HEK293 (cell line): ENCODE measurements at regions not wholly inside any gene's neighbourhood (a gene's known extent, or its start where the extent isn't known, plus 50 kb on each side); places are given as distances from the start of the nearest gene placed in this dataset.

Experiments
- CTCF ChIA-PET: fragments of 350-600 bp; formaldehyde crosslinking; extraction: SDS; loops from one replicate; lab custom pipeline; 2021; ENCODE audit warnings: antibody characterized with exemption; lab: Yijun Ruan, JAX
- POLR2A ChIA-PET: fragments of 300-600 bp; formaldehyde crosslinking; extraction: SDS; loops from one replicate; lab custom pipeline; 2020; ENCODE audit warnings: antibody characterized with exemption, inconsistent platforms; lab: Yijun Ruan, JAX
- H3K27ac ChIP-seq: fragments of 200-500 bp; sonication (Bioruptor generic); 2 replicates; pipeline ENCODE4 v1.5.1; 2014; ENCODE audit warnings: low read depth, low read length, control low read depth, inconsistent platforms; ENCODE audit errors: extremely low read depth
- H3K36me3 ChIP-seq, 2 experiments: fragments of 200-500 bp in 1 of 2; sonication (Bioruptor generic) in 1 of 2; 1 replicate in 1 of 2; 2 replicates in 1 of 2; pipeline ENCODE4 v1.5.1; 2014 to 2017; ENCODE audit warnings: inconsistent platforms in 2 of 2, low read length in 2 of 2; ENCODE audit not compliant: control insufficient read depth in 2 of 2, insufficient read depth in 1 of 2
- H3K4me1 ChIP-seq: fragments of 200-500 bp; sonication (Bioruptor generic); 2 replicates; pipeline ENCODE4 v1.5.1; 2014; ENCODE audit warnings: mild to moderate bottlenecking, low read length, inconsistent platforms; ENCODE audit not compliant: control insufficient read depth, insufficient read depth
- H3K4me3 ChIP-seq: 2 replicates; pipeline ENCODE4 v1.5.1; 2011; ENCODE audit warnings: low read depth, mild to moderate bottlenecking, control low read depth, low read length, moderate library complexity
- H3K9me3 ChIP-seq: fragments of 200-500 bp; sonication (Bioruptor generic); 2 replicates; pipeline ENCODE4 v1.5.1; 2014; ENCODE audit warnings: low read depth, low read length, inconsistent platforms; ENCODE audit not compliant: control insufficient read depth, insufficient read depth
- BCL11B ChIP-seq: fragments of 450-650 bp; formaldehyde crosslinking; IDR thresholded peaks from 2 replicates; pipeline ENCODE4 v1.5.1; 2016; ENCODE audit warnings: low read depth, missing biosample characterization, missing genetic modification characterization
- EGR2 ChIP-seq: fragments of 450-650 bp; formaldehyde crosslinking; IDR thresholded peaks from 2 replicates; pipeline ENCODE4 v1.5.1; 2016; ENCODE audit warnings: low read depth, missing biosample characterization, missing genetic modification characterization
- YY1 ChIP-seq: fragments of 450-650 bp; formaldehyde crosslinking; IDR thresholded peaks from 2 replicates; pipeline ENCODE4 v1.5.1; 2018; ENCODE audit warnings: missing biosample characterization, missing genetic modification characterization
- YY2 ChIP-seq: fragments of 450-650 bp; formaldehyde crosslinking; IDR thresholded peaks from 2 replicates; pipeline ENCODE4 v1.5.1; 2016; ENCODE audit warnings: missing biosample characterization, missing genetic modification characterization
- ZBTB21 ChIP-seq: fragments of 450-650 bp; formaldehyde crosslinking; IDR thresholded peaks from 2 replicates; pipeline ENCODE4 v1.5.1; 2017; ENCODE audit warnings: missing biosample characterization, missing genetic modification characterization
- ZFP41 ChIP-seq: fragments of 450-650 bp; formaldehyde crosslinking; IDR thresholded peaks from 2 replicates; pipeline ENCODE4 v1.5.1; 2016; ENCODE audit warnings: missing biosample characterization, missing genetic modification characterization, borderline replicate concordance
- ZNF223 ChIP-seq: fragments of 450-650 bp; formaldehyde crosslinking; IDR thresholded peaks from 2 replicates; pipeline ENCODE4 v1.5.1; 2016; ENCODE audit warnings: missing biosample characterization, missing genetic modification characterization
- ZNF302 ChIP-seq: fragments of 450-650 bp; formaldehyde crosslinking; IDR thresholded peaks from 2 replicates; pipeline ENCODE4 v1.5.1; 2016; ENCODE audit warnings: missing biosample characterization, missing genetic modification characterization, low read depth
- ZNF366 ChIP-seq: fragments of 450-650 bp; formaldehyde crosslinking; conservative IDR thresholded peaks from 2 replicates; pipeline ENCODE4 v1.5.1; 2016; ENCODE audit warnings: missing biosample characterization, missing genetic modification characterization
- ZNF521 ChIP-seq: fragments of 450-650 bp; formaldehyde crosslinking; IDR thresholded peaks from 2 replicates; pipeline ENCODE4 v1.5.1; 2017; ENCODE audit warnings: missing biosample characterization, mild to moderate bottlenecking, missing genetic modification characterization
- ZNF560 ChIP-seq: fragments of 450-650 bp; formaldehyde crosslinking; IDR thresholded peaks from 2 replicates; pipeline ENCODE4 v1.5.1; 2017; ENCODE audit warnings: missing biosample characterization, missing genetic modification characterization, borderline replicate concordance
- ZNF596 ChIP-seq: fragments of 450-650 bp; IDR thresholded peaks from 2 replicates; pipeline ENCODE4 v1.5.0; 2018; ENCODE audit warnings: missing biosample characterization, mild to moderate bottlenecking, missing genetic modification characterization, moderate library complexity
- ZNF660 ChIP-seq: fragments of 450-650 bp; IDR thresholded peaks from 2 replicates; pipeline ENCODE4 v1.5.1; 2018; ENCODE audit warnings: missing biosample characterization, mild to moderate bottlenecking, missing genetic modification characterization
- ZNF701 ChIP-seq: fragments of 450-650 bp; formaldehyde crosslinking; IDR thresholded peaks from 2 replicates; pipeline ENCODE4 v1.5.1; 2016; ENCODE audit warnings: missing biosample characterization, missing genetic modification characterization
- ZNF747 ChIP-seq: fragments of 450-650 bp; formaldehyde crosslinking; IDR thresholded peaks from 2 replicates; pipeline ENCODE4 v1.5.1; 2016; ENCODE audit warnings: missing biosample characterization, missing genetic modification characterization
- ZNF830 ChIP-seq: fragments of 450-650 bp; IDR thresholded peaks from 2 replicates; pipeline ENCODE4 v1.5.0; 2018; ENCODE audit warnings: missing biosample characterization, missing genetic modification characterization, low read depth, mild to moderate bottlenecking, moderate library complexity
- ZNF837 ChIP-seq: fragments of 450-650 bp; formaldehyde crosslinking; IDR thresholded peaks from 2 replicates; pipeline ENCODE4 v1.5.1; 2016; ENCODE audit warnings: missing biosample characterization, missing genetic modification characterization
- ZSCAN23 ChIP-seq: fragments of 450-650 bp; formaldehyde crosslinking; IDR thresholded peaks from 2 replicates; pipeline ENCODE4 v1.5.1; 2016; ENCODE audit warnings: missing biosample characterization, missing genetic modification characterization
- TF ChIP-seq, protein P1 (sequence below): fragments of 450-650 bp; IDR thresholded peaks from 2 replicates; pipeline ENCODE4 v1.5.1; 2018; ENCODE audit warnings: missing biosample characterization, missing genetic modification characterization
- TF ChIP-seq, protein P2 (sequence below): fragments of 450-650 bp; formaldehyde crosslinking; IDR thresholded peaks from 2 replicates; pipeline ENCODE4; 2016; ENCODE audit warnings: missing biosample characterization, missing genetic modification characterization
- TF ChIP-seq, protein P3 (sequence below): fragments of 450-650 bp; formaldehyde crosslinking; IDR thresholded peaks from 2 replicates; pipeline ENCODE4 v1.5.1; 2016; ENCODE audit warnings: missing biosample characterization, missing genetic modification characterization
- TF ChIP-seq, protein P4 (sequence below): fragments of 450-650 bp; formaldehyde crosslinking; IDR thresholded peaks from 2 replicates; pipeline ENCODE4 v1.5.1; 2016; ENCODE audit warnings: missing biosample characterization, missing genetic modification characterization
- TF ChIP-seq, protein P5 (sequence below): fragments of 450-650 bp; formaldehyde crosslinking; IDR thresholded peaks from 2 replicates; pipeline ENCODE4 v1.5.1; 2017; ENCODE audit warnings: missing biosample characterization, missing genetic modification characterization

DNA sequence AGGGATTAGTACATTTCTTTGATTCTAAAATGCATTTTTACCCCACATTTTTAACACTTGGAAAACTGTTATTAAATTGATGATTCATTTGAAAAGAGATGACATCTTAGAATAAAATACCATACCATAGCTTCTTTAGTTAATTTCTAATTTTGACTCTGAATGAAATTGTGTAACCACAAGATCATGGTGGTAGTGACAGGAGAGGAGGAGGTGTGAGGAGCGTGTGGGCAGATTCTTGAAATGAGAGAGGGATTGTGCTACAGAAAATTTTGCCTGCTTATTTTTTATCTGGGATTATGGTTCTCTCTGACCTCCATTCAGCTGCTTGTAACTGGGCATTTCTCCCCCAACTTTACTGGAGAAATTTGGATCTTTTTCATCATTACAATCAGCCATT lies 173.3 kb upstream of the CLINT1 start:
- Histone ChIP-seq H3K4me3 (no peak overlapping the region), H3K9me3 (no peaks in the 10 kb centered on the region), H3K4me1 (0 out of 2 replicates have a peak, but pooled peaks cover 2% of the 10 kb centered on the region)
- ChIA-PET CTCF (interaction anchor here (0.6 kb wide), 1 partner anchor 142 kb away, joined by 3 read pairs; no protein-coding TSS in a partner anchor), POLR2A (no interaction called here)
- TF ChIP-seq, protein P1, sequence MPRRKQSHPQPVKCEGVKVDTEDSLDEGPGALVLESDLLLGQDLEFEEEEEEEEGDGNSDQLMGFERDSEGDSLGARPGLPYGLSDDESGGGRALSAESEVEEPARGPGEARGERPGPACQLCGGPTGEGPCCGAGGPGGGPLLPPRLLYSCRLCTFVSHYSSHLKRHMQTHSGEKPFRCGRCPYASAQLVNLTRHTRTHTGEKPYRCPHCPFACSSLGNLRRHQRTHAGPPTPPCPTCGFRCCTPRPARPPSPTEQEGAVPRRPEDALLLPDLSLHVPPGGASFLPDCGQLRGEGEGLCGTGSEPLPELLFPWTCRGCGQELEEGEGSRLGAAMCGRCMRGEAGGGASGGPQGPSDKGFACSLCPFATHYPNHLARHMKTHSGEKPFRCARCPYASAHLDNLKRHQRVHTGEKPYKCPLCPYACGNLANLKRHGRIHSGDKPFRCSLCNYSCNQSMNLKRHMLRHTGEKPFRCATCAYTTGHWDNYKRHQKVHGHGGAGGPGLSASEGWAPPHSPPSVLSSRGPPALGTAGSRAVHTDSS (tag by site-specific recombination) = no peak
- TF ChIP-seq ZNF302 (tag by site-specific recombination) = no peak
- TF ChIP-seq, protein P2, sequence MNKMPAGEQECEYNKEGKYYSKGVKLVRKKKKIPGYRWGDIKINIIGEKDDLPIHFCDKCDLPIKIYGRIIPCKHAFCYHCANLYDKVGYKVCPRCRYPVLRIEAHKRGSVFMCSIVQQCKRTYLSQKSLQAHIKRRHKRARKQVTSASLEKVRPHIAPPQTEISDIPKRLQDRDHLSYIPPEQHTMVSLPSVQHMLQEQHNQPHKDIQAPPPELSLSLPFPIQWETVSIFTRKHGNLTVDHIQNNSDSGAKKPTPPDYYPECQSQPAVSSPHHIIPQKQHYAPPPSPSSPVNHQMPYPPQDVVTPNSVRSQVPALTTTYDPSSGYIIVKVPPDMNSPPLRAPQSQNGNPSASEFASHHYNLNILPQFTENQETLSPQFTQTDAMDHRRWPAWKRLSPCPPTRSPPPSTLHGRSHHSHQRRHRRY (tag by site-specific recombination) = no peak
- no peak for TF ChIP-seq ZNF596 (tag by site-specific recombination)
- TF ChIP-seq, protein P3, sequence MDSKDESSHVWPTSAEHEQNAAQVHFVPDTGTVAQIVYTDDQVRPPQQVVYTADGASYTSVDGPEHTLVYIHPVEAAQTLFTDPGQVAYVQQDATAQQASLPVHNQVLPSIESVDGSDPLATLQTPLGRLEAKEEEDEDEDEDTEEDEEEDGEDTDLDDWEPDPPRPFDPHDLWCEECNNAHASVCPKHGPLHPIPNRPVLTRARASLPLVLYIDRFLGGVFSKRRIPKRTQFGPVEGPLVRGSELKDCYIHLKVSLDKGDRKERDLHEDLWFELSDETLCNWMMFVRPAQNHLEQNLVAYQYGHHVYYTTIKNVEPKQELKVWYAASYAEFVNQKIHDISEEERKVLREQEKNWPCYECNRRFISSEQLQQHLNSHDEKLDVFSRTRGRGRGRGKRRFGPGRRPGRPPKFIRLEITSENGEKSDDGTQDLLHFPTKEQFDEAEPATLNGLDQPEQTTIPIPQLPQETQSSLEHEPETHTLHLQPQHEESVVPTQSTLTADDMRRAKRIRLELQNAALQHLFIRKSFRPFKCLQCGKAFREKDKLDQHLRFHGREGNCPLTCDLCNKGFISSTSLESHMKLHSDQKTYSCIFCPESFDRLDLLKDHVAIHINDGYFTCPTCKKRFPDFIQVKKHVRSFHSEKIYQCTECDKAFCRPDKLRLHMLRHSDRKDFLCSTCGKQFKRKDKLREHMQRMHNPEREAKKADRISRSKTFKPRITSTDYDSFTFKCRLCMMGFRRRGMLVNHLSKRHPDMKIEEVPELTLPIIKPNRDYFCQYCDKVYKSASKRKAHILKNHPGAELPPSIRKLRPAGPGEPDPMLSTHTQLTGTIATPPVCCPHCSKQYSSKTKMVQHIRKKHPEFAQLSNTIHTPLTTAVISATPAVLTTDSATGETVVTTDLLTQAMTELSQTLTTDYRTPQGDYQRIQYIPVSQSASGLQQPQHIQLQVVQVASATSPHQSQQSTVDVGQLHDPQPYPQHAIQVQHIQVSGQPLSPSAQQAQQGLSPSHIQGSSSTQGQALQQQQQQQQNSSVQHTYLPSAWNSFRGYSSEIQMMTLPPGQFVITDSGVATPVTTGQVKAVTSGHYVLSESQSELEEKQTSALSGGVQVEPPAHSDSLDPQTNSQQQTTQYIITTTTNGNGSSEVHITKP (tag by site-specific recombination) = no peak
- TF ChIP-seq ZNF837 (tag by site-specific recombination) = no peak
- no peak for TF ChIP-seq BCL11B (tag by site-specific recombination)
- TF ChIP-seq, protein P4, sequence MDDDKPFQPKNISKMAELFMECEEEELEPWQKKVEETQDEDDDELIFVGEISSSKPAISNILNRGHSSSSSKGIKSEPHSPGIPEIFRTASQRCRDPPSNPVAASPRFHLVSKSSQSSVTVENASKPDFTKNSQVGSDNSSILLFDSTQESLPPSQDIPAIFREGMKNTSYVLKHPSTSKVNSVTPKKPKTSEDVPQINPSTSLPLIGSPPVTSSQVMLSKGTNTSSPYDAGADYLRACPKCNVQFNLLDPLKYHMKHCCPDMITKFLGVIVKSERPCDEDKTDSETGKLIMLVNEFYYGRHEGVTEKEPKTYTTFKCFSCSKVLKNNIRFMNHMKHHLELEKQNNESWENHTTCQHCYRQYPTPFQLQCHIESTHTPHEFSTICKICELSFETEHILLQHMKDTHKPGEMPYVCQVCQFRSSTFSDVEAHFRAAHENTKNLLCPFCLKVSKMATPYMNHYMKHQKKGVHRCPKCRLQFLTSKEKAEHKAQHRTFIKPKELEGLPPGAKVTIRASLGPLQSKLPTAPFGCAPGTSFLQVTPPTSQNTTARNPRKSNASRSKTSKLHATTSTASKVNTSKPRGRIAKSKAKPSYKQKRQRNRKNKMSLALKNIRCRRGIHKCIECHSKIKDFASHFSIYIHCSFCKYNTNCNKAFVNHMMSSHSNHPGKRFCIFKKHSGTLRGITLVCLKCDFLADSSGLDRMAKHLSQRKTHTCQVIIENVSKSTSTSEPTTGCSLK (tag by site-specific recombination) = no peak
- TF ChIP-seq, all 188 proteins: peak for 0
- H3K27ac ChIP-seq = no peak overlapping the region
- no peaks in the 10 kb centered on the region for H3K36me3 ChIP-seq

DNA sequence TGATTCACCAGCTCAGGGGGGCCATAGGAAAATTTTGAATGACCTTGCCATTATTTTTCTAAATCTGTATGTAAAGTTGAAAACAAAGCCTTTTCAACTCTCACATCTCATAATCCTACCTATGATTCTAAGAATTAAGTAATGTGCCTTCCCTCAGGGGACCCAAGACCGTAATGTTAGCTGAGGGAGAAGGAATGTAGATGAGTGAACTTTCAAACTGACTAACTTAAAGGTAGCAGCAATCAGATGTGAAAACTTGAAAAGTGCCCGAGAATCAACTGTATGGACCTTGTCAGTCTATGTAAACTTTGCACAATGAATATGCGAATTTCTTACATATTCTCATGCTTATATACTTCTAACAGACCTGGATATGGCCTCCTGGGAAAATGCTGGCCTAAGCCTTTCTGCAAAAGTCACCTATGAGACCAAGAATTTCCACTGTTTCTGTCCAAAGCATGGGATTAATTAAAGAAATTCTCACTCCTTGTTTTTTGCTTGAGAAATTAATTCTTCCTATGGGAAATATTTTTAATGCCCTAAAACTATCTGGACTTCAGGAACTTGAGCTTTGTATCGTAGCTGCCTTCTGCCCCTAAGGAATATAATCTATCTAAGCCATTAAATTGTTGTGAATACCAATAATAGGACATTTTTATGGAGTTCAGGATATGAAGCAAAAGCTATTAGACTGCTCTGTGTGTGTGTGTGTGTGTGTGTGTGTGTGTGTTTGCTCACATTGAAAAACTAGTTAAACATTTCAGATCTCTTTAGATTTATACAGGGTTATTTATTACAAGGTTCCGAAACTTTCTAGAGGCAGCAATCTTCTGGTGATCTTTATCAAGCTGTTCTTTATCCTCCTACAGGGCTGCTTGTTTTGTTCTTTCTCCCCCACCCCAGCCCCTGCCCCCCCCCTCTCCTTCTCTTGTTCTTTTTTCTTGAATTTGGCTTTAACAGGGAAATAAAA lies 169.1 kb upstream of the CLINT1 start:
- ChIA-PET CTCF (interaction anchor here (0.6 to 1.2 kb wide), 4 partner anchors 47 to 730 kb away, joined by 3 to 5 read pairs (median 4); no protein-coding TSS in a partner anchor), POLR2A (no interaction called here)
- Histone ChIP-seq H3K9me3 (no peaks in the 10 kb centered on the region), H3K4me1 (peaks cover 7% of the 10 kb centered on the region; the same call in 1 of the 2 replicates), H3K27ac (no peak overlapping the region), H3K4me3 (no peak overlapping the region), H3K36me3 (no peaks in the 10 kb centered on the region)
- TF ChIP-seq ZNF830 (tag by site-specific recombination) = no peak
- no peak for TF ChIP-seq YY1 (tag by site-specific recombination)
- TF ChIP-seq ZNF521 (tag by site-specific recombination) = no peak
- no peak for TF ChIP-seq ZNF223 (tag by site-specific recombination)
- no peak for TF ChIP-seq ZBTB21
- TF ChIP-seq EGR2 (tag by site-specific recombination) = no peak
- TF ChIP-seq ZNF701 (tag by site-specific recombination) = no peak
- no peak for TF ChIP-seq YY2 (tag by site-specific recombination)
- no peak for TF ChIP-seq ZNF747 (tag by site-specific recombination)
- no peak for TF ChIP-seq ZNF660
- TF ChIP-seq ZNF366 (tag by site-specific recombination) = no peak
- no peak for TF ChIP-seq ZSCAN23
- no peak for TF ChIP-seq ZFP41 (tag by site-specific recombination)
- no peak for TF ChIP-seq ZNF560 (tag by site-specific recombination)
- TF ChIP-seq, protein P5, sequence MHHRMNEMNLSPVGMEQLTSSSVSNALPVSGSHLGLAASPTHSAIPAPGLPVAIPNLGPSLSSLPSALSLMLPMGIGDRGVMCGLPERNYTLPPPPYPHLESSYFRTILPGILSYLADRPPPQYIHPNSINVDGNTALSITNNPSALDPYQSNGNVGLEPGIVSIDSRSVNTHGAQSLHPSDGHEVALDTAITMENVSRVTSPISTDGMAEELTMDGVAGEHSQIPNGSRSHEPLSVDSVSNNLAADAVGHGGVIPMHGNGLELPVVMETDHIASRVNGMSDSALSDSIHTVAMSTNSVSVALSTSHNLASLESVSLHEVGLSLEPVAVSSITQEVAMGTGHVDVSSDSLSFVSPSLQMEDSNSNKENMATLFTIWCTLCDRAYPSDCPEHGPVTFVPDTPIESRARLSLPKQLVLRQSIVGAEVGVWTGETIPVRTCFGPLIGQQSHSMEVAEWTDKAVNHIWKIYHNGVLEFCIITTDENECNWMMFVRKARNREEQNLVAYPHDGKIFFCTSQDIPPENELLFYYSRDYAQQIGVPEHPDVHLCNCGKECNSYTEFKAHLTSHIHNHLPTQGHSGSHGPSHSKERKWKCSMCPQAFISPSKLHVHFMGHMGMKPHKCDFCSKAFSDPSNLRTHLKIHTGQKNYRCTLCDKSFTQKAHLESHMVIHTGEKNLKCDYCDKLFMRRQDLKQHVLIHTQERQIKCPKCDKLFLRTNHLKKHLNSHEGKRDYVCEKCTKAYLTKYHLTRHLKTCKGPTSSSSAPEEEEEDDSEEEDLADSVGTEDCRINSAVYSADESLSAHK (tag by site-specific recombination) = no peak
